ENCODE measurements at regions not wholly inside any gene's neighbourhood (a gene's known extent, or its start where the extent isn't known, plus 50 kb on each side); places are given as distances from the start of the nearest gene placed in this dataset.

DNA sequence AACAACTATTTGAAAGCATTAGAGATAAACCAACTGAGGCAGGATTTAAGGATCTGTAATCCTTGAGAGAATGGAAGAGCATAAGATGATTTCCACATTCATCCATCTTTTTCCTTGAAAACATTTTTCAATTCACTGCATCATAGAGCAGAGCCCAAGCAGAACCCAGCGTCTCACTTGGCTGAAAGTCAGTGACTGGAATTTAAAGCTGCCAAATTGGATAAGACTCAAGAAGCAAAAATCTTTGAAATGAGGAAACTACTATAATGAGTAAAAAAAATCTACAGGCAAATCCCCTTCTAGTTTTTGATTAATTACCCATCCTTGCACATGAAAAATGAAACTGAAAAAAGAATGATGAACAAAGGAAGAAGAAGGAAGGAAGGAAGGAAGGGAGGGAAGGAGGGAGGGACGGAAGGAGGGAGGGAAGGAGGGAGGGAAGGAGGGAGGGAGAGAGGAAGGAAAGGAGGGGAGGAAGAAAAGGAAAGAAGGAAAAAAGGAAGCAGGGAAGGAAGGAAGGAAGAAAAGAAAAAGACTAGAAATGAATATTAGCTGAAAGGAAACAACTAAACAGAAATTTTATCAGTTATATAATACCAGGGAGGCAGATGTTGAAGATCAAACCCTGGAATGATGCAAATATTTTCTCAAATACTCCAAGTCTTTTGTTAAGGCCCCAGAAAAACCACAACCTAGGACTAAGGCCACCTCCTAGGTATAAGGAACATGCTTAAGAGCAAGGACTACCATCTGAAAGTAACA lies 336.3 kb upstream of the MAGI2 start:
- H3K9me3 ChIP-seq (ENCODE audit: control insufficient read depth in 1 of 2, insufficient read depth in 1 of 2, low read length in 2 of 2) = no peaks in the 10 kb centered on the region

DNA sequence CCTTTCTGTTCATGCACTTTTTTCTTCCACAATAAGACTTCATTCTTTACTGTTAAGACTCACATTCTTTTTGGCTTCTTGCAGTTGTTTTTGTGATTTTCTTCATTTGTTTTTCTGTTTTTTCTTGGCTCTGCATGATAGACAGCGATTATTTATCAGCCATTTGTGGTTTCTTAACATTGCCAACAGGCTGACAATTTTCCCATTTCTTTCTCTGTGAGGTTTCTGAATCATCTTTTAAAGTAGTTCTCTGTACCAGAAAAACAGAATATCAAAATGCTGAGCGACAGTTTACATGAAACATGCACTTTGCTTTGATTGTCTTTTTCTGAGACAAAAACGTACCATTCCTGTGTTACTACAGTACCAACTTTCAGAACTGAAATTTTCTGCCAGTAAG lies 334.2 kb upstream of the MAGI2 start:
- intact Hi-C loops (cut with DNase I, micrococcal nuclease) = no loop called here
- no peaks in the 10 kb centered on the region for H3K4me1 Mint-ChIP-seq (ENCODE audit: low read depth)
- no peak for DNase-seq
- ATAC-seq (ENCODE audit: poor library complexity) = no peak
- H3K27me3 Mint-ChIP-seq = no peaks in the 10 kb centered on the region
- no peaks in the 10 kb centered on the region for H3K9me3 ChIP-seq (ENCODE audit: control insufficient read depth in 1 of 2, insufficient read depth in 1 of 2, low read length in 2 of 2)
- no peaks in the 10 kb centered on the region for H3K36me3 ChIP-seq (ENCODE audit: insufficient read depth, low read length)
- no peak overlapping the region for H3K27ac ChIP-seq (ENCODE audit: low read depth in 1 of 2, low read length in 2 of 2)
- TF ChIP-seq, protein P1, sequence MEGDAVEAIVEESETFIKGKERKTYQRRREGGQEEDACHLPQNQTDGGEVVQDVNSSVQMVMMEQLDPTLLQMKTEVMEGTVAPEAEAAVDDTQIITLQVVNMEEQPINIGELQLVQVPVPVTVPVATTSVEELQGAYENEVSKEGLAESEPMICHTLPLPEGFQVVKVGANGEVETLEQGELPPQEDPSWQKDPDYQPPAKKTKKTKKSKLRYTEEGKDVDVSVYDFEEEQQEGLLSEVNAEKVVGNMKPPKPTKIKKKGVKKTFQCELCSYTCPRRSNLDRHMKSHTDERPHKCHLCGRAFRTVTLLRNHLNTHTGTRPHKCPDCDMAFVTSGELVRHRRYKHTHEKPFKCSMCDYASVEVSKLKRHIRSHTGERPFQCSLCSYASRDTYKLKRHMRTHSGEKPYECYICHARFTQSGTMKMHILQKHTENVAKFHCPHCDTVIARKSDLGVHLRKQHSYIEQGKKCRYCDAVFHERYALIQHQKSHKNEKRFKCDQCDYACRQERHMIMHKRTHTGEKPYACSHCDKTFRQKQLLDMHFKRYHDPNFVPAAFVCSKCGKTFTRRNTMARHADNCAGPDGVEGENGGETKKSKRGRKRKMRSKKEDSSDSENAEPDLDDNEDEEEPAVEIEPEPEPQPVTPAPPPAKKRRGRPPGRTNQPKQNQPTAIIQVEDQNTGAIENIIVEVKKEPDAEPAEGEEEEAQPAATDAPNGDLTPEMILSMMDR (IDR thresholded peaks at IDR 0.05) = no peak
- H3K9me3 Mint-ChIP-seq = peaks cover 5% of the 10 kb centered on the region
- H3K4me3 Mint-ChIP-seq = no peak overlapping the region
- no peaks in the 10 kb centered on the region for H3K4me1 ChIP-seq (ENCODE audit: insufficient read depth, low read length)
- H3K4me3 ChIP-seq (ENCODE audit: low read length) = no peak overlapping the region
- H3K27ac Mint-ChIP-seq = no peak overlapping the region
- no peaks in the 10 kb centered on the region for H3K36me3 Mint-ChIP-seq (ENCODE audit: low read depth)
- H3K27me3 ChIP-seq (ENCODE audit: control insufficient read depth in 1 of 2, insufficient read depth in 2 of 2, low read length in 2 of 2) = no peaks in the 10 kb centered on the region
- ChIA-PET CTCF (no interaction called here), POLR2A (no interaction called here)

More for the DNA sequence above, 336.3 kb upstream of the MAGI2 start:
- Histone ChIP-seq H3K4me3 (ENCODE audit: low read length) (no peak overlapping the region), H3K27ac (ENCODE audit: low read depth in 1 of 2, low read length in 2 of 2) (no peak overlapping the region), H3K27me3 (ENCODE audit: control insufficient read depth in 1 of 2, insufficient read depth in 2 of 2, low read length in 2 of 2) (no peaks in the 10 kb centered on the region), H3K4me1 (ENCODE audit: insufficient read depth, low read length) (no peaks in the 10 kb centered on the region), H3K36me3 (ENCODE audit: insufficient read depth, low read length) (no peaks in the 10 kb centered on the region)
- no peak overlapping the region for H3K4me3 Mint-ChIP-seq
- TF ChIP-seq, protein P1 (IDR thresholded peaks at IDR 0.05) = no peak
- DNase-seq (no peak), ATAC-seq (ENCODE audit: poor library complexity) (no peak)
- peaks cover 5% of the 10 kb centered on the region for H3K9me3 Mint-ChIP-seq
- no peaks in the 10 kb centered on the region for H3K4me1 Mint-ChIP-seq (ENCODE audit: low read depth)
- POLR2A ChIA-PET = no interaction called here
- CTCF ChIA-PET = interaction anchor here (0.6 kb wide), 1 partner anchor 80 kb away, joined by 3 read pairs; no protein-coding TSS in a partner anchor
- intact Hi-C loops (cut with DNase I, micrococcal nuclease) = no loop called here
- H3K27ac Mint-ChIP-seq = no peak overlapping the region
- H3K27me3 Mint-ChIP-seq = no peaks in the 10 kb centered on the region
- no peaks in the 10 kb centered on the region for H3K36me3 Mint-ChIP-seq (ENCODE audit: low read depth)

DNA sequence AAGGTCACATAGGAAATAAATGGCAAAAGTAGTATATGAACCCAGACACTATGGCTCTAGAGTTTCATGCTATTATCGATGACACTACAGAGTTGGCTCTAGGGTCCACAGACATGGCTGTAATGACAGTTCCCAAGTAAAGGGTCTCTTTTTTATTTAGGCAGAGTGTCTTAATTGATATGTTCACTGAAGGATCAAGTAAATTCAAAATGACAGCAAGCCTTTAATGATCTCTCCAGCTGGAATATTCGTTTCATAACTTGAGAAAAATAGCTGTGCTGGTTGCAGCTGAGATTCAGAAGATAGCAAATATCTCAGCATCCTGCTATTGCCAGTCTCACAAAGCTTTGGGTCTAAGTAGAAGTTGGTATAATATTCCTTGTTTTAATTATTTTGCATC lies 333.6 kb upstream of the MAGI2 start:
- H3K9me3 ChIP-seq (ENCODE audit: control insufficient read depth in 1 of 2, insufficient read depth in 1 of 2, low read length in 2 of 2) = no peaks in the 10 kb centered on the region
- H3K9me3 Mint-ChIP-seq = peaks cover 5% of the 10 kb centered on the region
- H3K36me3 Mint-ChIP-seq (ENCODE audit: low read depth) = no peaks in the 10 kb centered on the region
- TF ChIP-seq, protein P1 (IDR thresholded peaks at IDR 0.05) = no peak
- H3K27me3 ChIP-seq (ENCODE audit: control insufficient read depth in 1 of 2, insufficient read depth in 2 of 2, low read length in 2 of 2) = no peaks in the 10 kb centered on the region
- DNase-seq = no peak
- no peaks in the 10 kb centered on the region for H3K27me3 Mint-ChIP-seq
- H3K4me3 Mint-ChIP-seq = no peak overlapping the region
- H3K27ac ChIP-seq (ENCODE audit: low read depth in 1 of 2, low read length in 2 of 2) = no peak overlapping the region
- no peaks in the 10 kb centered on the region for H3K4me1 Mint-ChIP-seq (ENCODE audit: low read depth)
- ChIA-PET CTCF (no interaction called here), POLR2A (no interaction called here)
- ATAC-seq (ENCODE audit: poor library complexity) = no peak
- no peak overlapping the region for H3K4me3 ChIP-seq (ENCODE audit: low read length)
- H3K4me1 ChIP-seq (ENCODE audit: insufficient read depth, low read length) = no peaks in the 10 kb centered on the region
- intact Hi-C loops (cut with DNase I, micrococcal nuclease) = no loop called here
- H3K36me3 ChIP-seq (ENCODE audit: insufficient read depth, low read length) = no peaks in the 10 kb centered on the region
- H3K27ac Mint-ChIP-seq = no peak overlapping the region

Data from CD4-positive, alpha-beta T cell (primary cell).